ENCODE measurements at regions not wholly inside any gene's neighbourhood (a gene's known extent, or its start where the extent isn't known, plus 50 kb on each side); places are given as distances from the start of the nearest gene placed in this dataset.

DNA sequence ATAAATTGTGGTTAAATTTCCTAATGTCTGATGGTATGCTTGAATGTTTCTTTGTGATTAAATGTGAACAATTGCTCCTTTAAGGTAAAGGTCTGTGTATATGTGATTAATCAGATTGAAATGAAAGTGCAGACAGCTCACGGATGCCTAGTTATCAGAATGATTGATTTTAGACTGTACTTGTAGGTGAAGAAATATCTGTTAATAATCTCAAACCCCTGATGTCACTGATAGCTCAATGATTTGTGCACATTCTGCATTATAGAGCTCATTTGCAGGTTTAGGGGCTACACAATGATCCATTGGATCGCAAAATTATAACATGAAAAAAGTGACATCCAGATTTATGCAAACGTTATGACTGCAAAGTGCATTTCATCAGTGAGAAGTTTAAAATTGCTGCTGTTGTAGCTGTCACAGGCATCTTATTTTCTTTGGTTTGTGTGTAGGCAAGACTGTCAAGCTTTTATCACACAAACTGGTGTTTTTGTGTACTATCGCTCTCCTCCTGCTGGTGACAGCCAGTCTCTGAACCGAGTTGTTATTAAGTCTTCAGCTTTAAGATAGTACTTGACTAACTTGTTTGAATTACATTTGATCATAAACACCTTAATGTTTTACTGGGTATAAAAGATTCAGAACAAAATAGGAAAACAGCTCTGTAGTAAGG, 103.4 kb upstream of the RMST start:
- TF ChIP-seq ESRRG (CRISPR knock-in tag; IDR thresholded peaks at IDR 0.05) (no peak), RARB (CRISPR knock-in tag; IDR thresholded peaks at IDR 0.05) (no peak), ISL1 (CRISPR knock-in tag; IDR thresholded peaks at IDR 0.05) (no peak), CREB5 (CRISPR knock-in tag; IDR thresholded peaks at IDR 0.05; ENCODE audit: low read depth) (no peak), ZNF70 (CRISPR knock-in tag; IDR thresholded peaks at IDR 0.05) (no peak), PATZ1 (CRISPR knock-in tag; IDR thresholded peaks at IDR 0.05; ENCODE audit: borderline replicate concordance) (no peak)

Data from SK-N-SH treated with all-trans-retinoic acid at 6 μM for 48 hours (cell line).